HG03159 (cell line): ENCODE measurements at regions not wholly inside any gene's neighbourhood (a gene's known extent, or its start where the extent isn't known, plus 50 kb on each side); places are given as distances from the start of the nearest gene placed in this dataset.
A peak's percentile ranks its signal among the peaks of the same experiment; 100 is the strongest.

Source experiments
- ATAC-seq: cut with Tn5 transposase; IDR thresholded peaks from one replicate; pipeline ENCODE4 v1.9.1; 2021; ENCODE audit warnings: mild to moderate bottlenecking, moderate library complexity; ENCODE audit not compliant: unreplicated experiment

DNA sequence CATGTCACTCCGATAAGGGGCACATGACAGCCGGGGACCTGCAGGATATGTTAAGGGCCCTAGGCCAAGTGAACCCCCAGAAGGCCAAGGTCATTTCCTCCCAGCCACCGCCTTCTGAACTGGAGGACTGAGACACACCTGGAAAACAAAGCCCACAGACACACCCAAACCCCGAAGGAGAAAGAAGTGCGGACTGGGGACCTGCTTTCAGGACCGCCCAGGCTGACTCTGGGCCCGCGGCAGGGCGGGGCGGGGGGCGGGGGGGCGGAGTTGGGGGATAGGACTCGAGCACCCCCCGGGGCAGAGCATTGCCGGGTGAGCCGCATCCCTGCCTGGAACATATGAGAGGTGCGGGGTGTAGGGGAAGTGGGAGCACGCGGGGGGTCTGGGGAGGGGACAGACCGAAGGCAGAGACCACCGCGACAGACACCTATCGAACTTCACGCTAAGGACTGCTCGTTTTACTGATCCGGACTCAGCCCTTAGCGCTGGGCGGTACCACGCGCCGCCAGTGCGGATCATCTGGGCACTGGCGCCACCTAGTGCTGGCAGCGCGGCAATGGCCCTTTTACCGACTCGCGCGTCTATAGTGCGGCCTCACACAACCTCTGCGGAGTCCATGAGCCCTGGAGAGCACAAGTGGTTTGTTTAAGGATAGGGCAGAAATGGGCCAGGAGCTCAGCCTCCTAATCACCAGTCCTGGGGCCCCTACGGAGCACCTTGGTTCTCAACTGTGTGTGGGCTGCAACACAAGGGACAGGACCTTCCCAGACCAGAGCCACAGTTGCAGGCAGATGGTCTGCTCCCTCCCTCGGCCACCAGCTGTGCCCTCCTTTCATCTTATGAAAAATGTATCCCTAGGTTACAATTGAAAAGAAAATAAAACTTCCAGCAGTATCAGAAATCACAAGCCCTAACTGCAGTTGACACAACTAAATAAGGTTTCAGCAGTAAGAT lies 157.6 kb downstream of the HERPUD2 start:
- ATAC-seq = peak; percentile 99

DNA sequence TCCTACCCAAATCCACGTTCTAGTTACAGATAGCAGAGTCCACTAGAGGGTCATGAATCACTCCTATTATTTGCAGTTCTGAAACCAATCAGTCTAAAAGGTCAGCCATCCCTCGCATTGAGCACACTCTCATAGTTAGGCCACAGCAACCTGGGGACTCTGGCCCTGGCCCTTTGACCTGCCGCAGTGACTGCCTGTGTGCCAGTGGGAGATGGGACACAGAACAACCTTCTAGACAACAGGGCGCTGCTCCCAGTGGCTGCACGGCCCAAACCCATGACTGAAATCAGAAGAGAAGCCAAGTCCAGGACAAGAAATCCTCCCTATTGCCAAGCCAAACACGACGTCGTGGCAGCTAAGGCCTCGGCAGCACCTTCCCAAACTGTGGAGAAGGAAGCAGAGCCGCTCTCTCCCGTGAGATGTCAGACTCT lies 158.5 kb downstream of the HERPUD2 start:
- no peak for ATAC-seq

- no peak for ATAC-seq
These were observed 161.0 kb downstream of the HERPUD2 start for GRCh38 chr7:35533902-35534301.

DNA sequence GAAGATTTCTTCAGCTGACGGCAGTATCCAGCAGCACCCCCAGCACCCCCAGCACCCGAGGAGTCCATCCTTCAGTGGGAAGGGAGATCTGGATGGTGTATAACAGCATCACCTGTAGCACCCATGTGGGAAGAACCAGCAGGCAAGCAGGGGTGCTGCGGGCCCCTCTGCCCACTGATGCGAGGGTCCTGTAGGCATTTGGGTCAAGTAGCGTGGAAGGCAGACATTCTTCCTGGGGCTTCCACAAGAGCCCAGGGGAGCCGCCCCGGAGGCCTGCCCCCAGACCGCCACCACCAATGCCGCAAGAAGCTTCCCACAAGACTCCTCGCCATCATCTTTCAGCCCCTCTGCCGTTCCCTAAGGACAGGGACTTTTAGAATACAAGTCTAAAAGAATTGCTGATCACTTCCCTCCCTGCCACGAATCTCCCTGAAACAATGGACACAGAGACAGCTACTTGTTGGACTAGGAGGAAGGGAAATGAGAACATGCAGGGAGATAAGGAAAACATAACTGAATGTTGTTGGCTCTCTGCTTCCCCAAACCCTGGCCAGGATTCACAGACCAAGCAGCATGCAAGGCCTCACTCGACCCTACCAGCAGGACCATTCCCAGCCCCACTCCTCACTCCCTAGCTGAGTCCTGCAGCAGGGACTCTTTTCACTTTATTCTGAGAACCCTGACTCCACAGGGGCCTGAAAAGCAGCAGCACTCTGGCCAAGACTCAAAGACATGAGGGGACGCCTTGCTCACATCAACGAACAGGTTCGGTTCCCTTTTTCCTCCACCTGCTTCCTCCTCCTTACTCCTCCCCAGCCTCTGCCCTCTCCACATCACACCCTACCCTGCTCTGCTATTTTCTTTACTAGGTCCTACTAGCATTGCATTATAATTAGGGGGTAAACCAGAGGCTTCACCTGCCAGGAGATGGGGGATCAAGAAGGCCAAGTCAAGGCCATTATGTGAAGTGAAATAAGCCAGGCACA lies 164.5 kb downstream of the HERPUD2 start:
- no peak for ATAC-seq

GRCh38 chr7:35529713-35530112 lies 165.2 kb downstream of the HERPUD2 start:
- no peak for ATAC-seq

DNA sequence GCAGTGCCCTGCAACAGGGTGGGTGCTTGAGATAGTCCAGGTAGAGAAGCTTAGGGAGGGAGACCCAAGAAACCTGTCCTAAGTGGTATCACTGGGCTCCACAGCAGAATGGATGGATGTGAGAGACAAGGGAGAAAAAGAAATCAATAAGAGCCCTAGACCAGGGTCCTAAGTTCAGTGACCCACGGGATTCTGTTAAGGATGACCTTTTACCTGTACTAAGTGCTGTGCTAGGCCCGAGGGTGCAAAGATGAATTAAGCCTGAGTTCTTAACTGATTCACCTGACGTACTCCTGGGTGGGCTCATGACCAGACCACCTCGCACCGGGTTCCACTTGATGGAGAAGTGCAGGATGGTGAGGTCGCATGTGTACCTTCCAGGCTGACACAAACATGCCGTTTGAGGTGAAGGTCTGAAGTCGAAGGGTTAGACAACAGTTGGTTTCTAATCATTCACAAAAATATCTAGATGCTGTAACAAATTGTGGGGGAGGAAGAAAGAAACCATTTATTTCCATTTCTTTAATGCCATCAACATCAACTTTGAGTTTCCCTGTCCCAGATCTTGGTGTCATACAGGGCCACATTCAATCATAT lies 166.5 kb downstream of the HERPUD2 start:
- ATAC-seq = no peak

- ATAC-seq = no peak
These were observed 168.3 kb downstream of the HERPUD2 start for GRCh38 chr7:35526645-35527044.

- ATAC-seq = no peak
These were observed 170.7 kb downstream of the HERPUD2 start for GRCh38 chr7:35524112-35524804.

DNA sequence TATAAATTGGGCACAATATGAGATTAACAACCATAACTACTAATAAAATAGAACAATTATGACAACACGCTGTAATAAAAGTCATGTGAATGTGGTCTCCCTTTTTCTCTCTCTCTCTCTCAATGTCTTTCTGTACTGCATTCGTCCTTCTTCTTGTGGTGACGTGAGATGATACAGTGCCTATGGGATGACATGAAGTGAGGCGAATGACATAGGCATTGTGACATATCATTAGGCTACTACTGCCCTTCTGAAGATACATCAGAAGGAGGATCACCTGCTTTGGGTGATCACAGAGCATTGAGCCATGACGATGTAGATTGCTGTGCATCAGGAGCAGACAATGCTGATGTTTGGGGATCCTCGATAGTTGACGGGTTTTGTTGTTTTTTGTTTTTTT lies 171.6 kb downstream of the HERPUD2 start:
- ATAC-seq = no peak

GRCh38 chr7:35522697-35523096 lies 172.2 kb downstream of the HERPUD2 start:
- no peak for ATAC-seq

DNA sequence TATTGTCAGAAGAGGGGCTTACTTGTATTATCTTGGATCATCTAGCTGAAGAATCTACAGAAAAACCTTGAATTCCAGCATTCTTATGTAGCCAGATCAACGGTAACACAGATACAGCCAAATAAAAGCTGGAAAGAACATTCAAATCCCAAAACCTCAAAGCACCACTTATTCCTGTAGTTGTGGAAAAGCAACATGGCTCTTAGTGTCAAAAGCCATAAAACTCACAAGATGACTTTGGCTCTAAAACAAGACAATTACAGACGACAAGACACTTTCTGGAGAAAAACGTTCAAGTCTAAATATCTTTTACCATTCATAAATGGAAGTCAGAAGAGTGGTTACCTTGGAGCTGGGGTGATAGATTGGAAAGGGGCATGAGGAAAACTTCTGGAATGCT lies 173.0 kb downstream of the HERPUD2 start:
- ATAC-seq = no peak

DNA sequence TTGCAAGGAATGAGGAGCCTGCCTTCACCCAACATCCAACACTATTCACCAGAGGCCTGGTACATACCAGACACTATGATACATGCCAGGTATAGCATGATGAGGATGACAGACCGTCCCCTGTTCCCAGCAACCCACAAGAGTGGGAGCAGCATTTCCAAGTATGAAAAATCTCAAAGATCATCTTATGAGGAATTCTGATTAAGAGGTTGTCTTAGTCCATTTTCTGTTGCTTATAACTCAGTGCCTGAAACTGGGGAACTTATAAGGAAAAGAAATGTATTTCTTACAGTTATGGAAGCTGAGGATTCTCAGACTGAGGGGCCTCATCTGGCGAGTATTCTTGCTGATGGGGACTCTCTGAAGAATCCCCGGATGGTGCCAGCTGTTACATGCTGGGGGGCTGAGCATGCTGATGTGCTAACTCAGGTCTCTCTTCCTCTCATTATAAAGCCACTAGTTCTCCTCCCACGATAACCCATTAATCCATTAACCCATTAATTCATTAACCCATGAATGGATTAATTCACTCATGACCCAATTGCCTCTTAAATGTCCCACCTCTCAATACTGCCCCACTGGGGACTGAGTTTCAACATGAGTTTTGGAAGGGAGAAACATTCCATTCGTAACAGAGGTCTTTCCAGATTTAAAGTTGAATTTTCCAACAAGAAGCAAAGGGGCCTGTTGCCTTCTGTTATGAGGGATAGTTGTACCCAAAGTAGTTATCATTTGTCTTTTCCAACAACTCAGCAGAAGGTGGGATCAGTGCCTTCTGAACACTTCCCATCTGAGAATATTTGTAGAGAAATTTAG lies 173.9 kb downstream of the HERPUD2 start:
- ATAC-seq = no peak

DNA sequence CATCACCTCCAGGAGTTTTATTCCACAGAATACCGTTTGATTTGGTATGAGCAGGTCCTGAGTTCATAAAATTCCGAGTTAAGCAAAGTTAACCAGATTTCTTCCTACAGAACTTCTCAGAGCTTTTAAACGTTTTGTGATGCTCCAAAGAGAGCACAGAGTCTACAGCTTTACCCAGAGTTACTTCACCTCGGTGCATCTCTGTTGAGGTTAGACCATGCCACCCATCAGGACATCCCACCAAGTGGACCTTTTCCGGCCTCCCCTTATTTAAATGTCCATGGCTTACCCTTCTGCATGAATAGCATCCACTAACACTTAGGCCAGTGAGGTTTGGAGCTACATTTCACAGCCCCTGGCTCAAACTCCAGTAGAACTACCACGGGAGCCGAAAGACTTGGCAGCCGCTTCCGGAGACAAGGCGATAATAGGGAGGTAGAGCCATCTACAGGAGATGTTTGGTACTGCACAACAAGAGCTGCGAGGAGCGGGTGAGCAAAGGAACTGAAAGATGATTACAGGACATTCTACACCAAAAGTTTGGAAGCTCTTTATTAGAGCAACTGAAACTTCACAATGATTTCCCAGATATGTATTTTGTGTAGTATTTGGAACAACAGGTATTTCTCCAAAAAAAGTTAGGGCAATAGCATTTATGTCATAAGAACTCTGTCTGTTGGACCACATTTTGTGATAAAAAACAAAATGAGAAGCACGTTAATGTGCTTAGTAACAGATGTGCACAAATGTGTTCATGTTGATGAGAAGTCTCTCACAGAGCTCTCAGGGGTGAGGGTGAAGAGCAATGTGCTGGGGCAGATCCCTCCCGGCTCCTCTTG lies 174.7 kb downstream of the HERPUD2 start:
- ATAC-seq = peak; percentile 93

- no peak for ATAC-seq
These were observed 176.2 kb downstream of the HERPUD2 start for GRCh38 chr7:35518767-35519166.

DNA sequence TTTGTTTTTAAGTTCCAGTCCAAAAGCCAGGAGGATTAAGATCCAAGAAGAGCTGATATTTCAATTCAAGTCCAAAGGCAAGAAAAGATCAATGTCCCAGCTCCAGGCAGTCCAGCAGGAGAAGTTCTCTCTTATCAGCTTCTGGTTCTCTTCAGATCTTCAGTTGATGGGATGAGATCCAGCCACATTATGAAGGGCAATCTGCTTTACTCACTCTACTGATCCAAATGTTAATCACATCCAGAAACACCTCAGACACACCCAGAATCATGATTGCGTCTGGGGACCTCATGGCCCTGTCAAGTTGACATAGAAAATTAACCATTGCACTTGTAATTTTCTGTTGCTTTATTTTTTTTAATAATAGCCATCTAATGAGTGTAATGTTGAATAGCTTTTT lies 178.4 kb downstream of the HERPUD2 start:
- no peak for ATAC-seq

DNA sequence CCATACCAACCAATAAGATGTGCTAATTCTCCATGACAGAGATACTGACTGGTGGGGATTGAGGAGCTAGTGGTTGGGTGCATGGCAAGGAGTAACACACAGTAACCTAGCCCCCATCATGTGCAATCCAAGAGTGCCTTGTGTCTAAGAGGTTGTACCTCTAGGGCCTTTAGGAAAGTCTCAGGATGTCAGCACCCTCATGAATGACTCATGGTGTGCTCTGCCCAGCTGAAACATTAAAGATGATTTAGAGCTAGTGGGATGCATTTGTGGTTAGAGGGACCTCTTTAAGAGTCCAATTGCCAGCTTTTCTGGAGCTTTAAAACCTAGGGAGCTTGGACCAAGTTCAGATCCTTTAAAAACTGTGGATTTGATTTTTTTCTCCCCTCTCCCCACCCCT lies 181.1 kb downstream of the HERPUD2 start:
- ATAC-seq = no peak

GRCh38 chr7:35513195-35513594 lies 181.7 kb downstream of the HERPUD2 start:
- ATAC-seq = no peak

DNA sequence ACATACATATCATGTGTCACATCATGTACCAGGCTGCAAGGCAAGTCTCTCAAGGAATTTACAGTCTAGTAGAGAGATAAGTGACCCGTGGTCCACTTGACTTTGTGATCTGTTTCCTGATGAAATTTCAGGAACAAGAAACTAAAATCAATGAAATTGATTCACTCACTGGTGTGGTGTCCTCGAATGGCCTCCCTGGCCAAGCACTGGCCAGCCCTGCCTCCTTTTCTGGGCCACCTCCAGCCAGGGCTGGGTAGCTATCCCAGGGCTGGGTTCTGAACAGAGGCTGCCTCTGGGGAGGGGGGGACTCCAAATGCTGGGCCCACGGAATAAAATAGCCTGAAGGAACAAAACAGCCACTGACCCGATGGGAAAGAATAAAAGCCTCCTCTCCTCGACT lies 182.2 kb downstream of the HERPUD2 start:
- no peak for ATAC-seq
